CD4-positive, alpha-beta T cell (primary cell): ENCODE measurements at regions not wholly inside any gene's neighbourhood (a gene's known extent, or its start where the extent isn't known, plus 50 kb on each side); places are given as distances from the start of the nearest gene placed in this dataset.
"Not testable (repeated sequence)": the region's sequence is repeated elsewhere in the genome, so short reads cannot be mapped to it uniquely, and the experiment has no call there.

Source experiments
- ATAC-seq: fragments of 200-7000 bp; cut with Tn5 transposase; one replicate; pipeline ENCODE4 v1.10.0; 2022; ENCODE audit warnings: mild to moderate bottlenecking; ENCODE audit not compliant: poor library complexity
- CTCF ChIA-PET: fragments of 350-600 bp; sonication (Branson Sonifier 250); formaldehyde crosslinking; loops from one replicate; lab custom pipeline; 2021; ENCODE audit warnings: antibody characterized with exemption, inconsistent platforms; lab: Charles Lee
- POLR2A ChIA-PET: fragments of 350-600 bp; sonication (Branson Sonifier 250); formaldehyde crosslinking; loops from one replicate; lab custom pipeline; 2021; ENCODE audit warnings: antibody characterized with exemption, inconsistent platforms; lab: Charles Lee
- DNase-seq, 14 experiments: peaks; one replicate each; pipeline ENCODE4 v3.0.0-alpha.2; 2013 to 2020; ENCODE audit warnings: mixed read lengths in 2 of 14
- H3K27ac ChIP-seq, 2 donors: one replicate each; pipeline versions ENCODE4 v1.5.1 to v1.7.0; 2013; ENCODE audit warnings: low read length in 2 of 2, low read depth in 1 of 2, mild to moderate bottlenecking in 1 of 2
- H3K27me3 ChIP-seq, 2 experiments: 1 replicate in 1 of 2; 2 replicates in 1 of 2; pipeline versions ENCODE4 v1.6.1 to v1.7.0; 2013; ENCODE audit warnings: low read length in 2 of 2, control low read depth in 1 of 2, mild to moderate bottlenecking in 1 of 2, moderate library complexity in 1 of 2; ENCODE audit not compliant: insufficient read depth in 2 of 2, control insufficient read depth in 1 of 2
- H3K36me3 ChIP-seq: one replicate; pipeline ENCODE4 v1.6.1; 2013; ENCODE audit warnings: low read length, control low read depth; ENCODE audit not compliant: insufficient read depth
- H3K4me1 ChIP-seq: one replicate; pipeline ENCODE4 v1.6.1; 2013; ENCODE audit warnings: low read length, control low read depth; ENCODE audit not compliant: insufficient read depth
- H3K4me3 ChIP-seq: one replicate; pipeline ENCODE4 v1.5.1; 2013; ENCODE audit warnings: mild to moderate bottlenecking, low read length, moderate library complexity
- H3K9me3 ChIP-seq, 2 experiments: 1 replicate in 1 of 2; 2 replicates in 1 of 2; pipeline versions ENCODE4 v1.6.1 to v1.7.0; 2013; ENCODE audit warnings: low read length in 2 of 2, mild to moderate bottlenecking in 2 of 2, control low read depth in 1 of 2, moderate library complexity in 1 of 2; ENCODE audit not compliant: control insufficient read depth in 1 of 2, insufficient read depth in 1 of 2
- H3K27ac Mint-ChIP-seq: one replicate; pipeline ENCODE4 v1.8.0; 2020; ENCODE audit warnings: mixed read lengths
- H3K27me3 Mint-ChIP-seq: one replicate; pipeline ENCODE4 v1.8.0; 2021; ENCODE audit warnings: mixed read lengths
- H3K36me3 Mint-ChIP-seq: one replicate; pipeline ENCODE4 v1.8.0; 2021; ENCODE audit warnings: low read depth, mixed read lengths
- H3K4me1 Mint-ChIP-seq: one replicate; pipeline ENCODE4 v1.8.0; 2021; ENCODE audit warnings: low read depth, mixed read lengths
- H3K4me3 Mint-ChIP-seq: one replicate; pipeline ENCODE4 v1.8.0; 2020; ENCODE audit warnings: mild to moderate bottlenecking, mixed read lengths
- H3K9me3 Mint-ChIP-seq: one replicate; pipeline ENCODE4 v1.8.0; 2020; ENCODE audit warnings: mixed read lengths
- CTCF ChIP-seq: fragments of 200-600 bp; IDR thresholded peaks from one replicate; pipeline ENCODE4 v1.8.0; 2022; ENCODE audit warnings: antibody characterized with exemption, mild to moderate bottlenecking
- intact Hi-C, 2 experiments: fragments of 100-400 bp; cut with DNase I in 1 of 2; cut with micrococcal nuclease in 1 of 2; formaldehyde crosslinking; loops; one replicate each; pipeline versions ENCODE4 v1.15.1 to v1.9.0; 2023 to 2025; cut with DNase I, micrococcal nuclease

DNA sequence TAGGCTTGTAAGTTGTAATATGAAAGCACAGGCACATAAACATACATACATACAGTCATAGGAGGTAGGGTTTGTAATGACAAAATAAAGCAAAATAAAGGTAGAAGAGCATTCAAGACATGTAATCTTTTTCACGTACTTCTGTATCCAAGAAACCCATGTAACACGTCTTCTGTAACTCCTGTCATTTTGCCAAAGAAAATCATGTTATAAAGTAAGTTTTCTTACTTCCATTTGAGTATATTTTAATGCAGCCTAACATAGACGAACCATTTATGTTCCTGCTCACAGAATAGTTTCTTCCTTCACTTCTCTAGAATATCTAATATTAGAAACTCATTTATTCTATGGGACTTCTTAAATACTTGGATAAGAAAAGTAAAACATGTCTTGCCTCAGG, 1884.0 kb upstream of the CELF4 start:
- no peak overlapping the region for H3K27ac ChIP-seq
- no peaks in the 10 kb centered on the region for H3K9me3 ChIP-seq
- Mint-ChIP-seq H3K27me3 (no peaks in the 10 kb centered on the region), H3K9me3 (peaks cover 7% of the 10 kb centered on the region), H3K36me3 (no peaks in the 10 kb centered on the region), H3K27ac (no peak overlapping the region), H3K4me1 (peaks cover 9% of the 10 kb centered on the region), H3K4me3 (no peak overlapping the region)
- intact Hi-C loops = no loop called here
- ATAC-seq (no peak), DNase-seq (no peak)
- no peaks in the 10 kb centered on the region for H3K4me1 ChIP-seq
- H3K4me3 ChIP-seq = no peak overlapping the region
- ChIA-PET CTCF (no interaction called here), POLR2A (no interaction called here)
- TF ChIP-seq CTCF = no peak
- H3K27me3 ChIP-seq = no peaks in the 10 kb centered on the region
- H3K36me3 ChIP-seq = no peaks in the 10 kb centered on the region

DNA sequence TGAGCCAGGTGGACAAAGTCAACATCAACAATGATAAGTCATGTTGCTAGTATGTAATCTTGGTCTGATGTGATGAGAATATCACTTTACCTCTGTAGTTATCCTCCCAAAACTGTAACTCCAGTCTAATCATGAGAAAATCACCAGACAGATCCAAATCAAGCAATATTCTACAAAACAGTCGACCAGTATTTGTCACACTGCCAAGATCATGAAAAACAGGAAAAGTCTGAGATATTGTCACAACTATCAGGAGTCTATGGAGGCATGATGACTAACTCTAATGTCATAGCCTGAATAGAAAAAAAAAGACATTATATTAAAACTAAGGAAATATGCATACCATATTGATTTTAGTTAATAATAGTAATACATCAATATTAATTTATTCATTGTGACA, 1883.3 kb upstream of the CELF4 start:
- intact Hi-C loops = no loop called here
- H3K9me3 ChIP-seq = no peaks in the 10 kb centered on the region
- H3K4me3 ChIP-seq = no peak overlapping the region
- ChIA-PET CTCF (no interaction called here), POLR2A (no interaction called here)
- Mint-ChIP-seq H3K4me1 (peaks cover 8% of the 10 kb centered on the region), H3K36me3 (no peaks in the 10 kb centered on the region), H3K4me3 (no peak overlapping the region), H3K9me3 (peaks cover 7% of the 10 kb centered on the region), H3K27me3 (no peaks in the 10 kb centered on the region), H3K27ac (no peak overlapping the region)
- no peak for DNase-seq
- H3K27ac ChIP-seq = no peak overlapping the region
- no peaks in the 10 kb centered on the region for H3K27me3 ChIP-seq
- TF ChIP-seq CTCF = no peak
- H3K4me1 ChIP-seq = no peaks in the 10 kb centered on the region
- no peak for ATAC-seq
- H3K36me3 ChIP-seq = no peaks in the 10 kb centered on the region

DNA sequence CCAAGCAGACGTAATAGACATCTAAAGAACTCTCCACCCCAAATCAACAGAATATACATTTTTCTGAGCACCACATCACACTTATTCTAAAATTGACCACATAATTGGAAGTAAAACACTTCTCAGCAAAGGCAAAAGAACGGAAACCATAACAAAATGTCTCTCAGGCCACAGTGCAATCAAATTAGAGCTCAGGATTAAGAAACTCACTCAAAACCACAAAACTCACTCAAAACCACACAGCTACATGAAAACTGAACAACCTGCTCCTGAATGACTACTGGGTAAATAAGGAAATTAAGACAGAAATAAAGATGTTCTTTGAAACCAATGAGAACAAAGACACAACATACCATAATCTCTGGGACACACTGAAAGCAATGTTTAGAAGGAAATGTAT, 1879.4 kb upstream of the CELF4 start:
- not testable (repeated sequence) for H3K27me3 Mint-ChIP-seq, ATAC-seq

DNA sequence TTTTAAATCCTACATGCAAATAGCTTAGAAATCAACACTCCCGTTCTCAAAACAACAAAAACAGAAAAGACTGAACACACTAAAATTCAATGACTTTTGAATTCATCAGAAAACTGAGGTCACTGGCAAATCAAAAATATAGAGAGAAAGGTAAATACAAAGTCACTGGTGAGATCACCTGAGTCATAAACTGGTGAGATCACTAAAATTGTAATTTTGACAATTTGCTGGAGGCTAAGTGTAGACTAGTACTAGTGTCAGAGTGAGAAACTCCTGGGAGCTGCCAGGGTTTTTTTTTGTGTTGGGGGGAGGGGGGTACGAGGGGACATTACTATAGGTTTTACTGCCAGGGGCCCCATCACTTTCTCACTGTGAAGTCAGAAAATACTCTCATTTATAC, 1876.0 kb upstream of the CELF4 start:
- DNase-seq = no peak
- no peak for TF ChIP-seq CTCF
- H3K4me1 ChIP-seq = no peaks in the 10 kb centered on the region
- Mint-ChIP-seq H3K4me3 (no peak overlapping the region), H3K27me3 (no peaks in the 10 kb centered on the region), H3K36me3 (no peaks in the 10 kb centered on the region), H3K9me3 (peaks cover 11% of the 10 kb centered on the region), H3K4me1 (no peaks in the 10 kb centered on the region), H3K27ac (no peak overlapping the region)
- no peaks in the 10 kb centered on the region for H3K36me3 ChIP-seq
- intact Hi-C loops = no loop called here
- H3K27ac ChIP-seq = no peak overlapping the region
- no peaks in the 10 kb centered on the region for H3K27me3 ChIP-seq
- ATAC-seq = no peak
- CTCF ChIA-PET = no interaction called here
- no peaks in the 10 kb centered on the region for H3K9me3 ChIP-seq
- no peak overlapping the region for H3K4me3 ChIP-seq
- POLR2A ChIA-PET = no interaction called here

More for the DNA sequence above, 1879.4 kb upstream of the CELF4 start:
- H3K4me1 ChIP-seq, H3K27me3 ChIP-seq, H3K9me3 Mint-ChIP-seq, H3K4me1 Mint-ChIP-seq, POLR2A ChIA-PET, H3K36me3 ChIP-seq, H3K9me3 ChIP-seq, H3K36me3 Mint-ChIP-seq, H3K4me3 Mint-ChIP-seq, intact Hi-C loops, H3K27ac ChIP-seq, CTCF ChIA-PET, H3K4me3 ChIP-seq, H3K27ac Mint-ChIP-seq, DNase-seq: not testable (repeated sequence)
